Esophagus muscularis mucosa (tissue), 4 donors: ENCODE measurements at regions not wholly inside any gene's neighbourhood (a gene's known extent, or its start where the extent isn't known, plus 50 kb on each side); places are given as distances from the start of the nearest gene placed in this dataset.
A peak's percentile ranks its signal among the peaks of the same experiment; 100 is the strongest.
"Not testable (repeated sequence)": the region's sequence is repeated elsewhere in the genome, so short reads cannot be mapped to it uniquely, and the experiment has no call there.

ENCODE experiments used
- DNase-seq: peaks from one replicate; pipeline ENCODE4 v3.0.0-alpha.2; 2017; ENCODE audit errors: extremely low spot score
- H3K27ac ChIP-seq, 4 donors: fragments of 200-600 bp; sonication (generic); replicated peaks in 1 of 4; 1 replicate in 3 of 4; 2 replicates in 1 of 4; pipeline ENCODE4 v1.5.1; 2016 to 2019; ENCODE audit warnings: mild to moderate bottlenecking in 1 of 4
- H3K27me3 ChIP-seq, 4 donors: fragments of 200-600 bp; sonication (generic); one replicate each; pipeline versions ENCODE4 v1.5.1 to v1.6.0; 2016 to 2019
- H3K36me3 ChIP-seq, 4 donors: fragments of 200-600 bp; sonication (generic); one replicate each; pipeline ENCODE4 v1.5.1; 2016 to 2019
- H3K4me1 ChIP-seq, 4 donors: fragments of 200-600 bp; sonication (generic); one replicate each; pipeline ENCODE4 v1.5.1; 2016 to 2019
- H3K4me3 ChIP-seq, 4 donors: fragments of 200-600 bp; sonication (generic); 1 replicate in 2 of 4; 2 replicates in 2 of 4; pipeline ENCODE4 v1.5.1; 2016 to 2019; ENCODE audit warnings: mild to moderate bottlenecking in 4 of 4, moderate library complexity in 1 of 4
- H3K9me3 ChIP-seq, 4 donors: fragments of 200-600 bp; sonication (generic); 1 replicate in 3 of 4; 2 replicates in 1 of 4; pipeline ENCODE4 v1.5.1; 2016 to 2019
- CTCF ChIP-seq, 3 experiments: fragments of 200-600 bp in 2 of 3; fragments of 450-650 bp in 1 of 3; sonication (generic) in 2 of 3; IDR thresholded peaks; one replicate each; pipeline ENCODE4 v1.5.1; 2017 to 2019; ENCODE audit warnings: antibody characterized with exemption in 3 of 3, mild to moderate bottlenecking in 2 of 3, moderate library complexity in 1 of 3
- EP300 ChIP-seq: sonication (generic); formaldehyde crosslinking; IDR thresholded peaks from one replicate; pipeline ENCODE4 v1.6.1; 2017; ENCODE audit warnings: antibody characterized with exemption
- POLR2A ChIP-seq: fragments of 450-650 bp; IDR thresholded peaks from one replicate; pipeline ENCODE4 v1.6.1; 2017; ENCODE audit warnings: antibody characterized with exemption, moderate library complexity, mild to moderate bottlenecking, low read depth
- POLR2AphosphoS5 ChIP-seq, 2 donors: sonication (generic); formaldehyde crosslinking; IDR thresholded peaks; one replicate each; pipeline ENCODE4 v1.6.1; 2017; ENCODE audit warnings: antibody characterized with exemption in 2 of 2
- WGBS: methylation state at CpG from one replicate; pipeline ENCODE4 v1.1.5; 2018; 5-methylcytosine and 5-hydroxymethylcytosine counted together
- intact Hi-C: fragments of 100-400 bp; cut with DNase I; formaldehyde crosslinking; loops from one replicate; pipeline ENCODE4 v1.15.1; 2023

- no peak overlapping the region for H3K27ac ChIP-seq
- H3K4me3 ChIP-seq, result no peak overlapping the region
- H3K9me3 ChIP-seq, result no peaks in the 10 kb centered on the region
- DNase-seq, result no peak
- H3K27me3 ChIP-seq, result no peaks in the 10 kb centered on the region
- H3K4me1 ChIP-seq, result no peaks in the 10 kb centered on the region
- intact Hi-C loops, result no loop called here
- TF ChIP-seq CTCF (IDR thresholded peaks at IDR 0.05), result peak in 1 of 3 experiments; percentile 10
- TF ChIP-seq POLR2A, result no peak
- no peaks in the 10 kb centered on the region for H3K36me3 ChIP-seq
Measured at GRCh38 chr13:91247768-91248167, 99.7 kb upstream of the MIR17HG start.

- Histone ChIP-seq H3K4me1 (no peaks in the 10 kb centered on the region), H3K27ac (no peak overlapping the region), H3K36me3 (no peaks in the 10 kb centered on the region), H3K4me3 (no peak overlapping the region), H3K27me3 (no peaks in the 10 kb centered on the region), H3K9me3 (no peaks in the 10 kb centered on the region)
- intact Hi-C loops, result no loop called here
- no peak for DNase-seq
- TF ChIP-seq POLR2AphosphoS5 (IDR thresholded peaks at IDR 0.05) (no peak), EP300 (no peak), CTCF (IDR thresholded peaks at IDR 0.05) (no peak), POLR2A (no peak)
- 57% methylated on average over 4 of the region's 4 CpGs for WGBS
Measured at GRCh38 chr13:91248249-91248648, 99.2 kb upstream of the MIR17HG start.

- no peaks in the 10 kb centered on the region for H3K4me1 ChIP-seq
- DNase-seq, result no peak
- H3K27ac ChIP-seq, result no peak overlapping the region
- intact Hi-C loops, result no loop called here
- no peak overlapping the region for H3K4me3 ChIP-seq
- no peaks in the 10 kb centered on the region for H3K9me3 ChIP-seq
- no peak for TF ChIP-seq CTCF (IDR thresholded peaks at IDR 0.05)
- TF ChIP-seq EP300, result no peak
- TF ChIP-seq POLR2AphosphoS5 (IDR thresholded peaks at IDR 0.05), result no peak
- no peak for TF ChIP-seq POLR2A
- H3K27me3 ChIP-seq, result no peaks in the 10 kb centered on the region
- no peaks in the 10 kb centered on the region for H3K36me3 ChIP-seq
- WGBS, result 71% methylated on average over 2 of the region's 2 CpGs
Measured at GRCh38 chr13:91249370-91249769, 98.1 kb upstream of the MIR17HG start.

- Histone ChIP-seq H3K4me1 (no peaks in the 10 kb centered on the region), H3K36me3 (no peaks in the 10 kb centered on the region), H3K27ac (no peak overlapping the region), H3K27me3 (no peaks in the 10 kb centered on the region), H3K4me3 (no peak overlapping the region), H3K9me3 (no peaks in the 10 kb centered on the region)
- WGBS, result 70% methylated on average over 2 of the region's 2 CpGs
- no peak for DNase-seq
- intact Hi-C loops, result no loop called here
- TF ChIP-seq POLR2AphosphoS5 (IDR thresholded peaks at IDR 0.05) (no peak), POLR2A (no peak), EP300 (no peak), CTCF (IDR thresholded peaks at IDR 0.05) (no peak)
Measured at GRCh38 chr13:91249861-91250260, 97.6 kb upstream of the MIR17HG start.

GRCh38 chr13:91251573-91251972 is 95.9 kb upstream of the MIR17HG start:
- WGBS, result 92% methylated on average over 4 of the region's 4 CpGs
- H3K9me3 ChIP-seq, H3K27ac ChIP-seq, H3K36me3 ChIP-seq, H3K4me1 ChIP-seq, H3K4me3 ChIP-seq, DNase-seq, intact Hi-C loops, H3K27me3 ChIP-seq: not testable (repeated sequence)
